Panc1 (cell line): ENCODE measurements at regions not wholly inside any gene's neighbourhood (a gene's known extent, or its start where the extent isn't known, plus 50 kb on each side); places are given as distances from the start of the nearest gene placed in this dataset.

ENCODE experiments used
- POLR2AphosphoS5 ChIP-seq: IDR thresholded peaks from 2 replicates; pipeline ENCODE4 v1.6.1; 2012; ENCODE audit warnings: mild to moderate bottlenecking, low read depth, low read length, moderate library complexity
- SIN3A ChIP-seq: IDR thresholded peaks from 2 replicates; pipeline ENCODE4 v1.6.1; 2012; ENCODE audit warnings: low read depth, mild to moderate bottlenecking, low read length, moderate library complexity, borderline replicate concordance; ENCODE audit not compliant: insufficient read depth
- TF ChIP-seq, protein P1 (sequence below): fragments of 450-650 bp; IDR thresholded peaks from 2 replicates; pipeline ENCODE4 v1.5.1; 2017; ENCODE audit warnings: mild to moderate bottlenecking

- TF ChIP-seq POLR2AphosphoS5: no peak
- TF ChIP-seq, protein P1, sequence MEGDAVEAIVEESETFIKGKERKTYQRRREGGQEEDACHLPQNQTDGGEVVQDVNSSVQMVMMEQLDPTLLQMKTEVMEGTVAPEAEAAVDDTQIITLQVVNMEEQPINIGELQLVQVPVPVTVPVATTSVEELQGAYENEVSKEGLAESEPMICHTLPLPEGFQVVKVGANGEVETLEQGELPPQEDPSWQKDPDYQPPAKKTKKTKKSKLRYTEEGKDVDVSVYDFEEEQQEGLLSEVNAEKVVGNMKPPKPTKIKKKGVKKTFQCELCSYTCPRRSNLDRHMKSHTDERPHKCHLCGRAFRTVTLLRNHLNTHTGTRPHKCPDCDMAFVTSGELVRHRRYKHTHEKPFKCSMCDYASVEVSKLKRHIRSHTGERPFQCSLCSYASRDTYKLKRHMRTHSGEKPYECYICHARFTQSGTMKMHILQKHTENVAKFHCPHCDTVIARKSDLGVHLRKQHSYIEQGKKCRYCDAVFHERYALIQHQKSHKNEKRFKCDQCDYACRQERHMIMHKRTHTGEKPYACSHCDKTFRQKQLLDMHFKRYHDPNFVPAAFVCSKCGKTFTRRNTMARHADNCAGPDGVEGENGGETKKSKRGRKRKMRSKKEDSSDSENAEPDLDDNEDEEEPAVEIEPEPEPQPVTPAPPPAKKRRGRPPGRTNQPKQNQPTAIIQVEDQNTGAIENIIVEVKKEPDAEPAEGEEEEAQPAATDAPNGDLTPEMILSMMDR: no peak
- TF ChIP-seq SIN3A: no peak
Measured at GRCh38 chr3:194022816-194023215, 113.1 kb upstream of the HES1 start.
